Kidney (tissue), 13 donors: ENCODE measurements at regions not wholly inside any gene's neighbourhood (a gene's known extent, or its start where the extent isn't known, plus 50 kb on each side); places are given as distances from the start of the nearest gene placed in this dataset.
"Not testable (repeated sequence)": the region's sequence is repeated elsewhere in the genome, so short reads cannot be mapped to it uniquely, and the experiment has no call there.

Source experiments
- DNase-seq, 5 donors: peaks; one replicate each; pipeline ENCODE4 v3.0.0-alpha.2; 2013 to 2020
- FAIRE-seq: peaks from 2 replicates; lab custom pipeline; 2012; peaks lifted over from hg19 to GRCh38; lab: Jason Lieb, UNC
- H3K27ac ChIP-seq, 2 donors: one replicate each; pipeline ENCODE4 v1.7.0; 2013; ENCODE audit warnings: low read depth in 2 of 2, low read length in 2 of 2, inconsistent platforms in 1 of 2
- H3K27me3 ChIP-seq: one replicate; pipeline ENCODE4 v1.7.1; 2013; ENCODE audit warnings: low read length, inconsistent platforms; ENCODE audit not compliant: control insufficient read depth, insufficient read depth
- H3K36me3 ChIP-seq, 3 donors: one replicate each; pipeline versions ENCODE4 v1.7.0 to v1.7.1; 2013; ENCODE audit warnings: low read length in 3 of 3, control low read depth in 1 of 3, inconsistent platforms in 1 of 3; ENCODE audit not compliant: insufficient read depth in 3 of 3, control insufficient read depth in 2 of 3
- H3K4me1 ChIP-seq, 3 donors: one replicate each; pipeline versions ENCODE4 v1.7.0 to v1.7.1; 2013; ENCODE audit warnings: low read length in 3 of 3, inconsistent platforms in 1 of 3, low read depth in 1 of 3; ENCODE audit not compliant: control insufficient read depth in 2 of 3, insufficient read depth in 2 of 3
- H3K4me3 ChIP-seq, 3 donors: one replicate each; pipeline versions ENCODE4 v1.7.0 to v1.8.1; 2013; ENCODE audit warnings: low read length in 3 of 3, control low read depth in 1 of 3, inconsistent platforms in 1 of 3
- H3K9ac ChIP-seq, 3 donors: one replicate each; pipeline versions ENCODE4 v1.7.0 to v1.7.1; 2013; ENCODE audit warnings: low read length in 3 of 3, control low read depth in 1 of 3, inconsistent platforms in 1 of 3
- H3K9me3 ChIP-seq, 3 donors: one replicate each; pipeline versions ENCODE4 v1.7.0 to v1.7.1; 2013; ENCODE audit warnings: low read length in 3 of 3, control low read depth in 1 of 3, inconsistent platforms in 1 of 3; ENCODE audit not compliant: control insufficient read depth in 2 of 3, insufficient read depth in 1 of 3
- CTCF ChIP-seq: IDR thresholded peaks from 3 replicates; pipeline ENCODE4 v1.5.1; 2012; ENCODE audit warnings: mild to moderate bottlenecking, moderate library complexity, borderline replicate concordance; ENCODE audit not compliant: insufficient read depth; ENCODE audit errors: extremely low read depth
- intact Hi-C: fragments of 100-400 bp; cut with DNase I; formaldehyde crosslinking; loops from one replicate; pipeline ENCODE4 v1.11.1; 2022
- donor health status: control.
- donor health status: control.
- donor health status: control.
- donor health status: control.
- donor health status: control.
- donor health status: DM: yes; HTN: yes; CAD: no.
- donor health status: Normal renal cell carcinoma (clear cell type).

GRCh38 chr1:157262422-157262821 lies 124.2 kb upstream of the ETV3 start:
- no peak for DNase-seq
- FAIRE-seq: no peak

GRCh38 chr1:157255891-157256290 lies 117.7 kb upstream of the ETV3 start:
- H3K4me1 ChIP-seq, H3K36me3 ChIP-seq, DNase-seq, H3K27ac ChIP-seq, FAIRE-seq, H3K27me3 ChIP-seq, intact Hi-C loops, H3K9me3 ChIP-seq, H3K4me3 ChIP-seq, H3K9ac ChIP-seq: not testable (repeated sequence)

More at GRCh38 chr1:157262422-157262821, 124.2 kb upstream of the ETV3 start:
- Histone ChIP-seq H3K4me3 (no peak overlapping the region), H3K4me1 (no peaks in the 10 kb centered on the region), H3K27ac (no peak overlapping the region), H3K9me3 (no peaks in the 10 kb centered on the region), H3K36me3 (no peaks in the 10 kb centered on the region), H3K27me3 (no peaks in the 10 kb centered on the region), H3K9ac (no peak overlapping the region)
- TF ChIP-seq CTCF: no peak
- intact Hi-C loops: no loop called here

- H3K9me3 ChIP-seq, H3K9ac ChIP-seq, H3K27ac ChIP-seq, H3K27me3 ChIP-seq, H3K4me3 ChIP-seq, FAIRE-seq, H3K36me3 ChIP-seq, intact Hi-C loops, DNase-seq, H3K4me1 ChIP-seq: not testable (repeated sequence)
These were observed 116.0 kb upstream of the ETV3 start for GRCh38 chr1:157254183-157254582.

DNA sequence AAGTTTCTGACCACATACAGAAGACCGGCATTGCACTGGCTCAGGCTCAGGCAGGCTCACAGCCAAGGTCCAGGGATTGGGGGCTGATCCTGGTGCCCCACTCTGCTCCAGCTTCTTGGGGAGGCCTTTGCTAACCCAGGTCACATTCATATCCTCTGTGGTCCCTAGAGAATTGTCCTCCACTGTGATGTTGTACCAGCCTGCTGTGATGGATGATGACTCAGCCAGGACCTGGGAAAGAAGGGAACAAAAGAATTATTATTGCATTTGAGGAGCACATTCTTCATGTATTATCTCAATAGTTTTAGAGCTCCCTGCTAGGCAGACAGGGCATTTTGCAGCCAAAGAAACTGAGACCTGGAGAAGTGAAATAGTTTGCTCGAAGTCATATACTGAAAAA lies 114.3 kb upstream of the ETV3 start:
- no peaks in the 10 kb centered on the region for H3K27me3 ChIP-seq
- H3K9me3 ChIP-seq: peaks cover 0 to 9% (median 0%) of the 10 kb centered on the region in 3 donors
- no peak overlapping the region for H3K4me3 ChIP-seq
- intact Hi-C loops: no loop called here
- H3K27ac ChIP-seq: no peak overlapping the region
- no peaks in the 10 kb centered on the region for H3K36me3 ChIP-seq
- no peak overlapping the region for H3K9ac ChIP-seq
- no peaks in the 10 kb centered on the region for H3K4me1 ChIP-seq
- DNase-seq (no peak), FAIRE-seq (no peak)
- TF ChIP-seq CTCF: no peak

DNA sequence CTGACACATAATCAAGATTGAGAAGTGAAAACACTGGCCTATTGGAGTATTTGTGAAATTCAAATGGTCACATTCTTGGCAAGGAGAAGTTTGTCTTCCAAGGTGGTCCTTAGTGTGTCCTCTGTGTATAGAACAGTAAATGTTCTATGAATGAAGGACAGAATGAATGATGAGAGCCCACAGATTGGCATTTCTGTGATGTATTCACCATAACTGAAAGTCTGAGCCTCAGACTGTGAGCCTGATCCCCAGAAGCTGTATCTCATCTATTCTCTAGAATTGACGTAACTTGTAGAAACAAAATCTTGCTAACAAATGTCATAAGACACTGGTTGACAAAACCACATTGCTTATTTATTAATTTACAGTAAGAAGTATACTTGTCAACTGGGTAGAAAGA lies 111.5 kb upstream of the ETV3 start:
- no peak overlapping the region for H3K9ac ChIP-seq
- intact Hi-C loops: no loop called here
- FAIRE-seq (no peak), DNase-seq (no peak)
- TF ChIP-seq CTCF: no peak
- H3K36me3 ChIP-seq: no peaks in the 10 kb centered on the region
- no peaks in the 10 kb centered on the region for H3K4me1 ChIP-seq
- no peak overlapping the region for H3K27ac ChIP-seq
- H3K4me3 ChIP-seq: no peak overlapping the region
- no peaks in the 10 kb centered on the region for H3K27me3 ChIP-seq
- H3K9me3 ChIP-seq: peaks cover 0 to 9% (median 0%) of the 10 kb centered on the region in 3 donors
